NCI-H1105 (cell line): ENCODE measurements at regions not wholly inside any gene's neighbourhood (a gene's known extent, or its start where the extent isn't known, plus 50 kb on each side); places are given as distances from the start of the nearest gene placed in this dataset.

Experiments
- DNase-seq: peaks from one replicate; lab custom pipeline; 2025; lab: John Stamatoyannopoulos, UW

DNA sequence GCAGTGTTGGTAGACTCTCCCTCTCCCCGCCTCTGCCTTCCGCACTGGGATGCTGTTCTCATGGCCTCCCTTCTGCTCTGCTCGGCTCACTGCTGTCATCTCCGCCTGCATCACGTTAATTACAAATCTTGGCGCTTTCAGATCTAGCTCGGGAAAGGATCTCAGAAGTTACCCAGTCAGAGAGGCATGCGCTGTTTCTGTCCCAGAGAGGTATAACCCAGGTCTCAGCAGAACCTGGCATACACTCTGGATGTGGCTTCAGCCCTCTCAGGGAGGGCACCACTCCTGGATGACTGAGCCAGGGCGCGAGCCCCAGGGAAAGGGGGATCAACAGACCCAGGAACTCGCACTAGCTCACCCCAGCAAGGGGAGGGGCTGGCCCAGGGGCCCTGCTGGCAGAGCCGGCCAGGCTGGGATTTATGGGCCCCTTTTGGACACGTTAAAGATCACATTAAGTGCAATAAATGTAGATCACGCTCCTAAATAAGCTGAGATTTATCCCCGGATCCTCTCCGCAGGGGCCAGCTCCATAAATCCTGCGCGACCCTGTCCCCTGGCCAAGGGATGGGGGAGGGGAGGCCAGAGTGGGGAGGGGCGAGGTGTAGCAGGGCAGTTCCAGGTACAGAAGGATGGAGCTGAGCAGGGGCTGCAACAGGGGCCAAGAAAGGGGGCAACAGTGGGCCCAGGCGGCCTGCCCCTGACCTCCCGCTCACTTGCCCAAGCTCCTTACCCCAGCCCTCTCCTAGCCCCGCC, 101.3 kb upstream of the ZBTB40 start:
- no peak for DNase-seq

DNA sequence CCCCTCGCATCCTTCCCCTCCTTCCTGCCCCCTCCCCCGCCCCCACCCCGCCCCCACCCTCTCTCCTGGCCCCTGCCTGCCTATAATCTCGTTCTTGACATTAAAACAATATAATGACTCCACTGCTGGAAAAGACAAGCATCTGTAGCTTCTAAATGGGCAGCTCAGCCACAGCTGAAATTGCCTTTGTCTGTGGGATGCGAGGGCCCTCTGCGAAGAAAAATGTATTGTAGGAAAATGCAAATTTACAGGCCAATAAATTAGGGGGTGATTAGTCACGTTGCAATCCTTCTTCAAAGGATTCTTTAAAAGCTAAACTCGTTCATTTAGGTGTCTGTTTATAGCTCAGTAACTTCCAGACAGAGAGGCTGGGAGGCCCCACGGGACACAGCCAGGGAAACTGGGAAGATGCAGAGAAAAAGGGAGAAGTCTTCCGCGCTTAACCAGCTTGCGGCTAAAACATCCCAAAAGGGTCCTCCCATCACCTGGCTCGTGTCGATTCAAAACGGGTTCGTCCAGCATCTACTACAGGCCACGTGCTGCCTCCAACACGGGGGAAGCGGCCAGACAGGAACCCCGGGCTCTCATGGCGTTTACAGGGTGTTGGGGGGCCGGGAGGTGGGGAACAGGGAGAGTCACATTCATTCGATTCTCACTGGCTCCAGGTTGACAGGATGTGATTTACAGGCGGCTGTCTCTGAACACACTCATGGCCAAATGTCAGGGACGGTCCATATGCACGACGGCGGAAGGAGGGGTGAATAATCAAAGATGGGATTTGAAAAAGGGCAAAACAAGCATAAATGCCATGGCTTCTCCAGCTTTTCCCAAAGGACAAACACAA, 100.5 kb upstream of the ZBTB40 start:
- no peak for DNase-seq

DNA sequence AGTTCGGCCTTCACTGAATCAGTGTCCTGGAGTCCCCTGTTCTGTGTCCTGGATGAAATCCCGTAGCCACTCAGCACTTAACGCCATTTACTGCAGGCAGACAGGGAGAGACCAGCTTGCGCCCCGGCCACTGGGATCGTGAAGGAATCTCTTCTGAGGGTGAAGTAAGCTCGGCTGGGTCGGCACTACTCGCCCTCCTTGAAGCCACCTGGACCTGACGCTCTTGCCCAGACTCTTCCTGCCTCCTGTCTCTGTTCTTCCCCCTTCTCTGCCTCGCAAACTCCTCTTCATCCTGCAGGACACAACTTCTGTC, 99.9 kb upstream of the ZBTB40 start:
- no peak for DNase-seq

DNA sequence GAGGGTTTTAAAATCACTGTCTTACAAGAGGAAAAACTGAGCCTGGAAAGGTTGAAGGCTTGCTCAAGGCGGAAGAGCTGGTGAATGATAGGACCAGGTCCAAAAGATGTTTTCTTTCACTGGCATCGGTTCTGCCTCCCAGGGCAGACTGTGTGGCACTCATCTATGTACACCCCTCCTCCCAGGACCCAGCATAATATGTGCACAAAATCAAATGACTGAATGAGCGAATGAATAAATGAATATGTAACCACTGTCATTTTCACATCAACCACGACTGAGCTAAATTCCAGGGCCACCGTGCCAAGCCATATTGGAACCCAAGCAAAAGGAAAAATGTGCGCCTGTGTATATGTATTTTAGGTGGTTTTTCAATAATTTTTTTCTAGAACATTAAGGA, 99.3 kb upstream of the ZBTB40 start:
- no peak for DNase-seq

DNA sequence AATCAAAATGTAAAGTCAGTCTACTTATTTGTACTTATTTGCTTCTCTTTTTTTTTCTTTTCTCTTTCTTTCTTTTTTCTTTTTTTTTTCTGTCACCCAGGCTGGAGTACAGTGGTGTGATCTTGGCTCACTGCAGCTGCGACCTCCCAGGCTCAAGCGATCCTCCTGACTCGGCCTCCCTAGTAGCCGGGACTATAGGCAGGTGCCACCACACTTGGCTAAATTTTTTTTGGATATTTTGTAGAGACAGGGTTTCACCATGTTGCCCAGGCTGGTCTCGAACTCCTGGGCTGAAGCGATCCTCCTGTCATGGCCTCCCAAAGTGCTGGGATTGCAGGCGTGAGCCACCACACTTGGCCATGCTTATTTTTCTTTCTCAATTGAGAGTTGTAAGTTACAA, 98.8 kb upstream of the ZBTB40 start:
- DNase-seq, result no peak

DNA sequence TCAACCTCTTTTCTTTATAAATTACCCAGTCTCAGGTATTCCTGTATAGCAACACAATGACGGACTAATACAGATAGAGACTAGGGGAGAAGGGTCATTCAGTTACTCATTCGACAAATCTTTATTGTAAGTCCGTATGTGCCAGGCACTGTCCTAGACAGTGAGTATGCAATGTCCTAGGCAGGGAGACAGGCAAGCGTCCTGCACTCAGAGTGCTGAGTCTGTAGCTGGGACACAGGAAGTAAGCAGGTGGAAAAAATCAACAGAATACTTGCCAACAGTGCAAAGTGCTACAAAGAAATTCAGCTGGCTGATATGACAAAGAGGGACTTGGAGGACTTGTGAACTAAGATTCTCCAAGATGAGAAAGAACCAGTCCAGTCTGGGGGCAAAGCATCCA, 92.2 kb upstream of the ZBTB40 start:
- no peak for DNase-seq

DNA sequence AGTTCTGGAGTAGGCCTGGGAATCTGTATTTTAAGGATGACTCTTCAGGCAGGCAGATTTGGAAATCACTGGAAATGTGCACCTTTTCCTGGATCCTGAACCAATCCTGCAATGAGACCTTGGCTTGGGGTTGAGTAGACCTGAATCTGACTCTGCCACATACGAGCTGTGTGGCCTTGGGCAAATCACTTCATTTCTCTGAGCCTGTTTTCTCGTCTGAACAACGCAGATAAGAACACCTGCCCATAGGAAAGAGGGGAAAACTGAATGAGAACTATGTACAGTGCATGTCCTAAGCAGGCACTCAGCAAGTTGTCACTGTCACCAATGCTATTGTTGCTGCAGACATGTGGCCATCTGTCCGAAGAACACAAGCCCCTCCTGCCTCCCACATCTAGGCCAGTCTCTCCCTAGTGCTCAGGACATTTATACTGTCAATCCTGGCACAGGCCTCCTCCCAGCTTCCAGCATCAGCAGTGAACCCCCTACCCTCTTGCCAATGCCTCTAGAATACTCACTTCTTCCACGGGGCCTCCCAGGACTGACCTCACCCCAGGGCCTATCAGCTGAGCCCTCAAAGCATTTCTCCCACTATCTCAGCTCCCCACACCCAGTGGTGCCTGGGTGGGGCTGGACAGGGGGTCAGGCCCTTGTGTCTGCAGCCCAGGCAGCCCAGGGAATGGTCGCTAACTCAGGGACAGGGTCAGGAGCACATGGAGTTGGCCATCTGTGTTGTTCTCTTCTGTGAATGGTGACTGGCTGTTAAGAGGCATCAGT, 88.8 kb upstream of the ZBTB40 start:
- no peak for DNase-seq

DNA sequence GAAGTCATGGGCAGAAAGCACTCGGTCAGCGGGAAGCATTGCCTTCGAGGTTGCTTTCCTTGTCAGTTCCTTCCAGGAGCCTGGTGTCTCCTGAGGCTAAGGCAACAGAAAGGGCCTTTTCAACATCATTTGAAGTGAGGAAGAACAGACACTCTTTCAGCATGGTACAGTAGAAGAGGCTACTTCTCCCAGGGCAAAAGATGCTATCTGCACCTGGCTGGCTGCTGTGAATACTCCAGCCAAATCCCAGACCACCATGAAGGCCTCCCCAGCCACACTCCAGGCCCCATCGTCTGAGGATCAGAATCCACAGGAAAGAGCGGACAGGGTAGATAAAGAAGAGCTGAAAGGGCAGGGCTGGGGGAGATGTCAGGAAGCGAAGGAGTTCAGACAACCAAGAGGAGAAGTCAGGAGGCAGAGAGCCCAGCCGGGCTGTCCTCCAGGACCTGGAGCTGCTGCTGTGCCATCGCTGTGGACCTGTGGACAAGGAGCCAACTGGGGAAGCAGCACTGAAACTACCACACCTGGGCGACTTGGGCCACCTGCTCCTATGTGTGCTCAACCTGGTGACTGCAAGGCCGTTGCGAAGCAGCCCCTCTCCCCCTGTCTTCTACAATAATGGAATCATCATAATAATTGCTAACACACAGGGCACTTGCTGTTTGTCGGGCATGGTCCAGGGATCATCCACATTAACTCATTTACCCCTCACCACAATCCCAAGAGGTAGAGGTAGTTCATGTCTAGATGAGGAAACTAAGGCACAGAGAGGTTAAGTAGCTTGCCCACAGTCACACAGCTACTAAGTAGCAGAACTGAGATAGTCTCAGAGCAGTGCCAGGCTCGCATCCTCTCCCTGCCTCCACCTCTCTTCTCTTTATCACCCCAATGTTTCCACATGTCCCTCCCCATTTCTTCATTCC, 88.0 kb upstream of the ZBTB40 start:
- DNase-seq, result no peak

DNA sequence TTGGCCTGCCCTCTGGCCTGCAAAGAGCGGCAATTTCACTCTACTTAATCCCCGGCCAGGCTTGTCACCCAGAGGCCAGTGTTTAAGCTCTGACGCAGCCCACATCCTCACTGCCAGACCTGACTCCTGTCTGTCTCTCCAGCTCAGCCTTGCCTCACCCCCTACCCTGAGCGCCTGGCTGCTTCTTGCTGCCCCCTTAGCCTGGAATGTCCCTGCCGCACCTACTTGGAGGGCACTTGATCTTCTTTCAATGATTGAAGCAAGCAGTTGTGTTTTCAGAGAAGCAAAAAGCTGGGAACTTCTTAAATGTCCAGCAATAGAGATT, 87.4 kb upstream of the ZBTB40 start:
- no peak for DNase-seq

DNA sequence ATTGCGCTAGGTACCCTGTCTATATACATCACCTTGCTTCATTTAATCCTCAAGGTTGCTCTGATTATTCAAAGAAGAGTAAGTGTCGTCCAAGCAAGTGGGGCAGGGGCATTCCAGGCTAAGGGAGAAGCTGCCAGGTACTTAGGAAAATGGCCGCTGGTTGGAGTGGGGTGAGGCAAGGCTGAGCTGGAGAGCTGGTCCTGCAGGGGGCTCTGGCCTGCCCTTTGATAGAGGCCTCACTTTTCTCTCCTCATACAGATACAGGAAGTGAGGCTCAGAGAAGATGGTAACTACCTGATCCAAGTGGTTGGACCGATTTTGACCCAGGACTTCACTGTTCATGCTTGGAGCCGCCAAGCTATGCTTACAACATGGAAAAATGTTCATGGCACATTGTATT, 86.9 kb upstream of the ZBTB40 start:
- no peak for DNase-seq

DNA sequence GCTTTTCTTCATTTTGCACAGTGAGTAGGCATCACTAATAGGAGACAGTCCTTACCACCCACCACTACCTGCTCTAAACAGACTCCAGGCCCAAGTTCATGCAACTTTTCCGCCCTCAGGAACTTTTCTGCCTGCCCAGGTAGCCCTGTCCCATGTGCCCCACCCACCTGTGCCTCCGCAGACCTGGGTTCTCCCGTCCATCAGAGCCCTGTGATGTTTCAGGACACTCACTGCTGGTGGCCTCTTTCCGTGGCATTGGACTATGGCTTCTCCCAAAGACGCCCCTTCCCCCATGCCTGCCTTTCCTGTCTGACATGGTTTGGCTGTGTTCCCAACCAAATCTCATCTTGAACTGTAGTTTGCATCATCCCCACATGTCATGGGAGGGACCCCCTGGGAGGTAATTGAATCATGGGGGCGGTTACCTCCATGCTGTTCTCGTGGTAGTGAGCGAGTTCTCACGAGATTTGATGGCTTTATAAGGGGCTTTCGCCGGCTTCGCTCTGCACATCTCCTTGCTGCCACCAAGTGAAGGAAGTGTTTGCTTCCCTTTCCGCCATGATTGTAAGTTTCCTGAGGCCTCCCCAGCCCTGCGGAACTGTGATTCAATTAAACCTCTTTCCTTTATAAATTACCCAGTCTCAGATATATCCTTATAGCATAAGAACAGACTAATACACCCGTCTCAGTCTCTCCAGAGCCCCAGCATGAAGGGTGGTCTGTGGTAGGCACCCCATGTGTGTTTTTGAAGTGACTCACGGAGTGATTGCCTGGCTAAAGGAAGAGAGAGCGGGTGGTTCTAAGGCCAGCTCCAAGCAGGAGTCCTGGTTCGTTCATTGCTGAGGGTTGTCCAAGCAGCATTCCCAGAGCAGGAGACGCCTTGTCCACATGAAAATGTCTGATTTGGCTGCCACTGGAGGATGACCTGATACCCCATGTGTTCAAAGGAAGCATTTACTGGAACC, 86.0 kb upstream of the ZBTB40 start:
- DNase-seq, result no peak

DNA sequence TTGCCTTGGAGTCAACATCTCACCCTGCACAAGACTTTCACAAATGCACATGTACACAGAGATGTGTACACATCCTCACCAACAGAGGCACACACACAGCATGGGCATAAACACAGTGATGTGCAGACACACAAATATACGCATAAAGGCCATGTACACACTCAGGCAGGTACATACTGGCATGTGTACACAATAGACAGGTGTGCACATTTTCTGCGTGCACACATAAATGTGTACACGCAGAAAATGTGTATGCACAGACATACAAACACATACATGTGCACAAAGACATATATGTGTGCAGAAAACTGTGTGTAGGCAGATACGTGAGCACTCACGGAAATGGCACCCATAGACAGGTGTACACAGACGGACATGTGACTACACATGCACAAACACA, 85.3 kb upstream of the ZBTB40 start:
- no peak for DNase-seq

DNA sequence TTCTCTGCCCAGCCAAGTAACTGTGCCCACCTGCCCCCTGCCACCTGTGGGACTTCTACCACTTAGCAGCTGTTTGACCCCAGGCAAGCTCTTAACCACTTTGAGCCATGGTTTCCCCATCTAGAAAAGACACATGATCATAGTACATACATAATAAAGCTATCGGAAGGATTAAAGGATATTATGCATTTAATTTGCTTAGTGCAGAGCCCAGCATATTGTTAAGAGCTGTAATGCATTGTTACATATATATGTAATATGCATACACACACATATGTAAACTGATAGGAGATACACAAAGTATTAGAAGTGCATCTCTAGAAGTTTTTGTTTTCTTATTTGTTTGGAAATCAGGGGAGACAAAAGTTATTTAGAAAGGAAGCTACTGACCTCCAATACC, 83.5 kb upstream of the ZBTB40 start:
- no peak for DNase-seq

DNA sequence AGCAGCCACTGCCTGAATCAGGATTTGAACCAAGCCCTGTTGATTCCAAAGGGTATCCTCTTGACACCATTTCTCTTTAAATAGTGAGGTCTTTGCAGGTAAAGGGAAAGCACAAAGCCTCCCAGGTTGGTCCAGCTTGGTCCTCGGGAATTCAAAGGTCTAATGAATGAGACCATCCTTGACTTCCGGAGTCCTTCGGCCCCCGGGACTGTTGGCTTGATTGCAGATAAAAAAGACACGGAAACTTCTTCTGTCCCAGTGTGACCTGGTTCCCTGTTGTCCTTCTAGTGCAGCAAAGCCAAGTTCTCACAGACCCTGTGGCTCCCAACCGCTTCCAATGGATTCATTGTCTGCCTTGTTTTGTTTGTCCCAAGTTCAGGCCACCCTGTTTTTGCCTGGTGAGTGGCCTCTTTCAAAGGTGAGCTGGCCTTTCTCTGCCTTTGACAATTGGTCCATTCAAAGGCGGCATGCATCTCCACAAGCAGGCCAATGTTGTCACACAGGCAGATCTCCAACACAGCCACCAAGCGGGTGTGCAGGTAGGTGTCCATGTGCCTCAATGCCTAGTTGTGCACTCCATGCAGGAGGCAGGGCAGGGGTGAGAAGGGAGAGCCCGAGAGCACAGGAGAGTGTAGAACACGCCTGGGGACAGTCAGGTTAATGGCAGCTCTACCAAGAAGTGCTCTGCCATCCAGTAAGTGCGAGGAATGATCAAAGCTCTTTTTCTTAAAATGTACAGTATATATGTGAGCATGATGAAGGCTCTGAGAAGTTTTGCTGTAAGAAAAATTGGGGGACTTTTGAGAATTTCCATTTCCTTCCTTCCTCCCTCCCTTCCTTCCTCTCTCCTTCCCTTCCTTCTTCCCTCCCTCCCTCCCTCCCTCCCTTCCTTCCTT, 82.1 kb upstream of the ZBTB40 start:
- no peak for DNase-seq

DNA sequence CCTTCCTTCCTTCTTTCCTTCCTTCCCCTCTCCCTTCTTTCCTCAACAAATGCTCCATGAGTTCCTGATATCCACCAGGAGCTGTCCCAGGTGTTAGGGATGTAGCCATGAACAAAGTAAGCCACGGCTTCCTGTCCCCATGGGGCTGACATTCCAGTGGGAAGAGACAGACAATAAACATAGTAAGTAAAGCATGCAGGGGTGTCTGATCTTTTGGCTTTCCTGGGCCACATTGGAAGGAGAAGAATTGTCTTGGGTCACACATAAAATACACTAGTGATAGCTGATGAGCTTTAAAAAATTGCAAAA, 81.5 kb upstream of the ZBTB40 start:
- no peak for DNase-seq

DNA sequence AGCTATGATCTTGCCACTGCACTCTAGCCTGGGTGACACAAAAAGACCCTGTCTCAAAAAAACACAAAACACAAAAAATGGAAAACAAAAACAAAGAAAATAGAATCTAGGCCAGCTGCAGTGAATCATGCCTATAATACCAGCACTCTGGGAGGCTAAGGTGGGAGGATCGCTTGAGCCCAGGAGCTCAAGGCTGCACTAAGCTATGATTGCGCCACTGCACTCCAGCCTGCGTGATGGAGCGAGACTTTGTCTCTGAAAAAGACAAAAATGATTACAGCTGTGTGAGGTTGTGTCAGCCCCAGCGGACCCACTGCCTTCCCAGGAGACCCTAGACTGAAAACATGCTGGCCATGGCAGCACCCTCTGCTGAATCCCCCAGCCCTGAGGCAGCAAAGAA, 80.2 kb upstream of the ZBTB40 start:
- no peak for DNase-seq

DNA sequence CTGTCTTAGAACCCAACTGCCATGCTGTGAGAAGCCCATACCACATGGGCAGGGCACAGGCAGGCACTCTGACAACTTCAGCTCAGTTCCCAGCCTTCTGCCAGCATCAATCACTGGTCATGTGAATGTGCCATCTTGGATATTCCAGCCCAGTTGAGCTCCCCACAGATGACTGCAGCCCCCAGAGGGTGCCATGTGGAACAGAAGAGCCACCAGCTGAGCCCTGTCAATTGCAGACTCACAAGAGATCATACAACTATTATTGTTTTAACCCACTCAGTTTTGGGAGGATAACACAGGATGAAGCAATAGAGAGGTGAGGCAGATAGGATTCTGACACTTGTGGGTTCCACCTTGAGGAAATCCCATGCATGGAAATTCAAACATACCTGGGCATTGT, 78.4 kb upstream of the ZBTB40 start:
- DNase-seq, result no peak

DNA sequence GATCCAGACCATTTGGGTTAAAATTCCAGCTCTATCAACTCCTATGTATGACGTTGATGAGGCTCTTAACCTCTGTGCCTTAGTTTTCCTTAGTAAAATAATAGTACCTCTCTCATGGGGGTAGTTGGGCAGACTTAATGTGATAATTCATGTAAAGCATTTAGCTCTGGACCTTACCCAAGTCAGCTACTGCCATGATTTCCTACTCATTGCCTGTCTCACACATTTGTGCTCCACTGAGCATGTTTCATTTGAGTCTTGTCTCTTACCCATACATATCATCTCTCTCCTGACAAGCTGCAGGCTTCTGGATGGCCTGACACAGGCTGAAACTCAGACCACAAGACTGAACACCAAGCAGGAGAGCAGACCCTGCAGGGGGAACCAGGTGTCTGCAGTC, 77.7 kb upstream of the ZBTB40 start:
- no peak for DNase-seq

DNA sequence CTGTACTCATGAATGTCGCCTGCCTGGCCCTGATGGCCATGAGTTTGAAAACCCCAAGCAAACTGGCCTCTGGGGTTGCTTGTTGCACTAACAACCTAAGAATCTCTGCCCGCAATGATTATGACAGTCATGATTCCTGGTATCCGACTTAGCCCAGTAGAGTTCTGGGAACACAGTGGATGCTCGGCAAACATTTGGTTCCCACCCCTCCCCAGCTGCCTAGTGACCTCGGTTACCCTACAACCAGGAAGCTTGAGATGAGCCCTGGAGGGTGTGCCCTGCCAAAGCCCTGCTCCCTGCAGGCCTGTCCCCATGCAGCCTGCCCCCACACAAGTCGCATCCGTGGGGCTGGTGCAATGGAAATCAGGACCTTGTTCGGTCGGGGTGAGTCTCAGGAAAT, 76.0 kb upstream of the ZBTB40 start:
- no peak for DNase-seq

DNA sequence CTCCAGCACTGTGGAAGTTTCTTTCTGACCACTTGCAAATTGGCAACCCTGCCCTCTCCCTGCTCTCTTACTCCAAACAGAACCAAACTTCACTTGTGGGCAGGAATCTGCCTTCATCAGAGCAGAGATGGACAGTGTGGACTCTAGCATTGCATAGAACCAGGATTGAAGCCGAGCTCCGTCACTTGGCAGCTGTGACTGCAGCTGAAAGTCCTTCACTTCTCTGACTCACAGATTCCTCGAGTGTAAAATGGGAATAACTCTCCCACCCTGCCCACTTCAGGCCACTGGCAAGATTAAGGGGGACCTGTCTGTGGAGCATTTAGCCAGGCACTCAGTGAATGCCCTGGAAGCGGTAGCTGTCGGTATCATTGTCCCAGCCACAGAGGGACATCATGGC, 75.7 kb upstream of the ZBTB40 start:
- no peak for DNase-seq
